ENCODE measurements at regions not wholly inside any gene's neighbourhood (a gene's known extent, or its start where the extent isn't known, plus 50 kb on each side); places are given as distances from the start of the nearest gene placed in this dataset.
"Not testable (repeated sequence)": the region's sequence is repeated elsewhere in the genome, so short reads cannot be mapped to it uniquely, and the experiment has no call there.

DNA sequence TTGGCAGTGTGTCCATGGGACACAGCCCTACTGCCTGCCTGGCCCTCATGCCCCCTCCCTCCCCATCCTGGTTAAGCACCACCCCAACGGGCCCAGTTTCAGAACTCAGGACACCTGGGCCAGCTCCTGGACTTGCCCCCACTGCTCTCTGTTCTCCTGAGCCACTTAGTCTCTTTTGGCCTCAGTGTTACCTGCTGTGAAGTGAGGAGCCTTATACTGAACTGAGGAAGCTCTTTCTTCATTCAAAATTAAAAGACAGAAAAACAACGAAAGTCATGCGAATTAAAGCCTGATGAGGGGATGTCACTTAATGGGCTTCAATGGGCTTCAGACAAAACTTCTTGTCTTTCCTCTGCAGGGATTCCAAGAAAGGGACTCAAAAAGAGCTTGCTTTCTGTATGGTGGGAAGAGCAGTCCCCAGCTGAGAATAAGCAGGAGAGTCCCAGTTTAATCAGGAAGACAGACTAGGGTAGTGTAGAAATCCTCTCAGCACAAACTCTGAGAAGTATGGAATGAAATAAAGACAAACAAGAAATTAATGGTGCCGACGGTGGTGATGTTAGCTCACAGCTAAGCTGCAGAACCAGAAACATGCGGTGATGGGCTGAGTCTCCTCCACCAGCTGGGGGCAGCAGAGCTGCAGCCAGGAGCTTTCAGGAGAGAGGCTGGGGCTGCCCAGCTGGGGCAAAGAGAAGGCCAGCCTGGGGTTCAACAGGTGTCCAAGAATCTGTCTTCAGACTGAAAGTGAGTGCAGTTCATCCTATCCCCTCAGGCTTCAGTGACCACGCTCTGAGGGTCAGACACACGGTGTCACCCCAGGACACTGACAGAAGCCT, 101.0 kb downstream of the GGTLC2 start:
- no peak for DNase-seq

DNA sequence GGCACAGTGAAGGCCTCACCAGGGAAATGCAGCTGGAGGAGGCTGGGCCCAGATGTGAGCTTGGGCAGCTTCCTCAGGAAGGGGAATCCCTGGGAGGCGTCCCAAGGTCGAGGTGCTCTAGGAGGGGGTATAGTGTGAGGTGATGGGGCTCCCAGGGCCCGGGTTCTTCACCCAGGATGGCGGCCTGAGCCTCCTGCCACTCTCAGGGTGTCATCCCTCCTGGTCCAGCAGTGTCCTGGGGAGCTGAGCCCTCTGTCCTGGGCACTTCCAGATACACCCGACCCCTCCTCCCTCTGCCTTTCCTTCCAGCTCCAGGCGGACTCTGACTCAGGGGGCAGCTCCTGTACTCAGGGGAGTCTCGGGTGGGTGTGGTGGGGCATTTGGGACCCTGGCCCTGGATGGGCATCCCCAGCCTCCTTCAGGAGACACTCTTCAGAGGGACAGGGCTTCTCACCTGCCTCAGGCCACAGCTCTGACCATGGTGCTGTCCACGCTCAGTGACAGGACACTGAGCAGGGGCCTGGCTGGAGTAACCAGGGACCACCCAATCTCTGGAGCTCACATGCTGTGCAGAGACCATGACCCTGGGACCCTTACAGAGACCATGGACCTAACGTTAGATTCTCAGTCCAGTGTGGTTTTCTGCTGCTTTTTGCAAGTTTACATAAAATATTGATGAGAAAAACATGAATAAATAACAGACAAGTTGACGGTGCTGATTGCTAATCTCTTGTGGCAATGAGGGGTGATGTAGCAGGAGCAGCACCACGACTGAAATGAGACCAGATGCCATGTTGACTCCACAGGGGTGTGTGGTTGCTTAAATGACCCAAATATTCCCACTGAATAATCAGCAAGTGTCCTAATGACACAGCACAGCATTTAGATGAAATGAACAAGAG, 101.9 kb downstream of the GGTLC2 start:
- no peak for DNase-seq

GRCh38 chr22:22746963-22747933, 102.8 kb downstream of the GGTLC2 start:
- no peak for DNase-seq

GRCh38 chr22:22748297-22748743, 103.9 kb downstream of the GGTLC2 start:
- peak in 1 of 2 experiments; percentile 4 for DNase-seq

DNA sequence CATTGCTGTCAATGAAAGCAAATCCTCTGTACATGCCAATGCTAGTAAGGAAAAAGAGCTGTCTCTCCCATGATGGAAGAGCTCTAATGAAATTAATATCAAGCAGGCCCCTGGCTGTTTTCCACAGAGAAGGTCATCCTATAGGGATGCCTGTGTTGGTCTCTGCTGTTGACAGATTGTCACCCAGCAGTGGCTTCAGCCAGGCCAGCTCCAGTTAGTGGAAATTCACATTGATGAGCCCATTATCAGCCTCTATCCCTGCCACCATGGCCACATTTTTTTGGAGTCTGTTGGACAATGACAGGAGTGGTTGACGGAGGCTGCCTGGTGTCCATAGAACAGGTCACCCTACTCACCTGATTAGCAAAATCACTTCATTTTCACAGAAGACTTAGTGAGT, 104.3 kb downstream of the GGTLC2 start:
- no peak for DNase-seq

DNA sequence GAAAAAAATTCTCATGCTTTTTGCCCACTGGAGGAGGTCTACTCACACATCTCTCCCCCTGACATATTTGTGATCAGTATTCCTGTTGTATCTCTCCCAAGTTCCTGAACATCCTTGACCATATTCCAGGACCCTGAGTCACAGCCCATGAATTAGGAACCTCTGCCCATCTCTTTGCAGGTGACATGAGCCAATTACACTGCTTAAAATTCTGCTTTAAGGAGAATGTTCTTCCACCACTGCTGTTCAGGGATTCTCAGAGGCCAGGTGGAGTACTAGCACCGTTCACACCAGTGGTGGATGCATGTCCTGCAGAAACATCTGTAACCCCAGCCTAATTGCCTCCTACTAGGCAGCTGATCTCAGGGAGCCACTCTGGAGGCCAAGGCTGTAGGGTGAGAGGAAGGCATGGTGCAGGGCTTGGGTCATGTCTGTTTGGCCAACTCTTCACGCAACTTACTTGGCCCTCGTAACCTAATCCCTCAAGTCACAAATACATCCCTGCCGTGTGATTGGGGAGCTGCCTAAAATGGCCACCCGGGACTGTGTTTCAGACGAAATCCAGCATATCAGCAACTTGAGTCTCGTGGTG, 104.8 kb downstream of the GGTLC2 start:
- DNase-seq: no peak

GRCh38 chr22:22750335-22751042, 106.1 kb downstream of the GGTLC2 start:
- DNase-seq: no peak

- DNase-seq: no peak
These were observed 106.7 kb downstream of the GGTLC2 start for GRCh38 chr22:22751043-22751603.

DNA sequence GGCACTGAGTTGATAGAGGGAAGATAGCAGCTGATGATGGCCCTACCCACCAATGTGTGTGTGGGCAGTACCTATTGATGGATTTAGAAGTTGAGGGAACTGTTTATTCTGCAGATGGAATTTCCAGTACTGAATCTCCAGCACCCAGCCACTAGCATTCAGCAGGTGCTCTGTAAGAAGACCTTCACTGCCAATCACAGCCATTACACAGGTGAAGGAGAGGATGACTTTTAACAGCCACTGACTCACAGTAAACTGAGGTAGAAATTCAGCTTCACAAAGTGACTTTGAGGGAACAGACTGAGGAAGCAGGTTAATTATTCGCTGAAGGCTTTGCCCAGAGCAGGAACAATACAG, 107.8 kb downstream of the GGTLC2 start:
- DNase-seq: no peak

GRCh38 chr22:22752556-22753477, 108.4 kb downstream of the GGTLC2 start:
- DNase-seq: no peak

DNA sequence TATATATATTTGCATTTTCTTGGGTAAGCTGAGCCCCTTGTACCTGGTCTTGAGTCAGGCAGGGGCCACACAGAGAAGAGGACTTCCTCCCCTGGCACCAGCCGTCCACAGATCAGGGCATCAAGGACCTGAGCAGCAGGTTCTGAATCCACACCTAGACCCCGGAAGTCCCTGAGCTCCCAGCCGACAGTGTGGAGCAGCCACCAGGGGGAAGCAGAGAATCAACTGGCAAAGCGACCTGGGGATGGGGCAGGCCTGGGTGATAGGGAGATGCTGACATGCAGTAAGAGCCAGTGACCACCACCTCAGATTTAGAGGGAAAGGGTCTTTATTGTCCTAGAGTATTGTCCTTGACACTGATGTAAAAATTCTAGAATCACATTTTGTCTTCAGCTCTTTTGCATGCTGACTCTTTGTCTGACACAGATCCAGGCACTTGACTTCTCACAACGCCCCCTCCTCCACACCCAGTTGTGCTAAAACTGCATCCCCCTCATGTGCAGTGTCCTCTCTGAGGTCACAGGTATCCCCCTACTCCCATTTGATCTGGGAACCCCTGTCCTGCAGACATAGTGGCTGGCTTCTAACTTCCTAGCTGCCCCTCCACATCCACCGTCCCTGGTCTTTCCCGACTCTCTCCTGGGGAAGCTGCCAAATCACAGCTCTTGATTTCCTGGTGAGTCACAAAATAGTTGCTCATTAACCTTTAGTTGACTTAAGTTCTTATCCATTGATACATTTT, 109.3 kb downstream of the GGTLC2 start:
- DNase-seq: peak in 1 of 2 experiments; percentile 24

DNA sequence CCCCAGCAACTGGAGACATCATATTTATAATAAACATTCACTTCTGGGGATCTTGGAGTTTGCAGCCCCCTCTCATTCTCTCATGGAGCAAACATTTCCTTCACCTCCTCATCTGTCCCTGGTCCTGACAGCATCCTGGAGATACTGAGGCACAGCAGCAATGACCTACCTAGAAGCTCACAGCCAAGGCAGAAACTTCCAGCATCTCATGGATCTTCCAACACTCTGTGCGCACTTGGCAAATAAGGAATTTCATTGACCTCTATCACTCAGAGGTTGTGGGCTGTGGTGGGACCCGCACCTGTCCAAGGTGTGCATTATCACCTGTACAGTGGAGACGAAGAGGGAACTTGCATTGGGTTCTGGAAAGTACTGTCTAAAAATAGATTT, 109.8 kb downstream of the GGTLC2 start:
- DNase-seq: no peak

DNA sequence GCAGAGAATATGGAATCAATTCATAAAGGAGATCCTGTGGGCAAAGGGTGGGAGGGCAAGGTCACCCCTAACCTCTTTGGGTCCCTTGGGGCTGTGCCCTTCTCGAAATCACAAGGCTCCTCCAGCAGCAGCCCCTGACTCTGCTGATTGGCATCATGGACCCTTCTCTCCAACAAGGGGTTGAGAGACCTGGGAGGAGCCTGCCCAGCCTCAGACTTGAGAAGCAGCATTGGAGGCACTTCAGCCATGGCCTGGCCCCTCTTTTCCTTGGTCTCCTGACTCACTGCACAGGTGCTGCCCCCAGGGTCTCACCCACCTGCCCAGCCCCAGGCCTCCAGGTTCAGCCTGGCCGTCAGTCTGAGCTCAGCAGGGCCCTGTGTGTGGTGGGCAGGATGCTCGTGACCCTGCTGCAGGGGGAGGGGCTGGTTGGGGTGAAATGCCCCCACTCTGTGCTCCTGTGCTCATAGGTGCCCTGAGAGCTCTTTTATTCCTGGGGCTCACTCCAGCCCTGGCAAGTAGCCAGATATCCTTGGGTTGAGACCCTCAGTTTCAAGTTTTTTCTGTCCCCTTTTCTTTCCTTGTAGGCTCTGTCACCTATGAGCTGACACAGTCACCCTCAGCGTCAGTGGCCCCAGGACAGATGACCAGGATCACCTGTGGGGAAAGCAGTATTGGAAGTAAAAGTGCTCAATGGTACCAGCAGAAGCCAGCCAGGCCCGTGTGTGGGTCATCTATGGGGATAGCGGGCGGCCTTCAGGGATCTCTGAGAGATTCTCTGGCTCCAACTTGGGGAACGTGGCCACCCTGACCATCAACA, 110.8 kb downstream of the GGTLC2 start:
- DNase-seq: no peak

DNA sequence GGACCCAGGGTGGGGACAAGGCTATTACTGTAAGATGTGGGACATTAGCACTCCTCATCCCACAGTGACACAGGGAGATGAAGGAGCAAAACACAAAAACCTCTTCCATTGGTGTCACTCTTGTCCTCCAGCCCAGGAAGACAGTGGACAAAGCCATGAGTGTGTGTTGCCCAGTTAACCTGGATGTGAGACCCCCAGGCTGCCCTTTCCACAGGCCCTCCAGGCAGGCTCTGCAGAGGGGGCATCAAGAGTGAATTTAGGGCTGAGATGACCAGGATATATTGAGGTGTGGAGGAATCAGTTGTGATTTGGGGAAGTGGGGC, 111.3 kb downstream of the GGTLC2 start:
- DNase-seq: no peak

DNA sequence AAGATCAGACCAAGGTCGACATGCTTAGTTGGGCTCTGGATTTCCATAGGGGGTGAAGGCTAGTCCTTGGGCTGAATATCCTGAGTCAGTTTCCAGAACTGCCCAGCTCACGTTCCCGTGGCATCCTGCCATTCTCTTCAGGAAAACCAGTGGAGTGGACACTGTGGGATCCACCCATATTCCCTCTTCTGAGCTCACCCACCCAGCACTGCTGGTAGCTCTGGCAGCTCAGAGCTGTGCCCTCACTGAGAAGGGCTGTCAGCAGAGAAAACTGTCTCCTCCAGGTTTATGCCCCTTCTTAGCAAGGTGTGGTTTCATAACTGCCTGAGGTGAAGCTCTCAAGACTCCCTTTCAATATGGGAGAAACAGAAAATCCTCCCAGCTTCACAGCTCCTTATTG, 111.7 kb downstream of the GGTLC2 start:
- no peak for DNase-seq

- DNase-seq: not testable (repeated sequence)
These were observed 112.3 kb downstream of the GGTLC2 start for GRCh38 chr22:22756551-22757201.

- not testable (repeated sequence) for DNase-seq
These were observed 113.8 kb downstream of the GGTLC2 start for GRCh38 chr22:22758101-22758807.

Measured in SW 1271 (cell line).